HUES64 (cell line): ENCODE measurements at regions not wholly inside any gene's neighbourhood (a gene's known extent, or its start where the extent isn't known, plus 50 kb on each side); places are given as distances from the start of the nearest gene placed in this dataset.

Source experiments
- H3K27ac ChIP-seq: 2 replicates; pipeline ENCODE4 v1.7.0; 2013; ENCODE audit warnings: low read depth, low read length, inconsistent platforms
- H3K27me3 ChIP-seq: 2 replicates; pipeline ENCODE4 v1.6.1; 2013; ENCODE audit warnings: mild to moderate bottlenecking, low read length; ENCODE audit not compliant: insufficient read depth
- H3K36me3 ChIP-seq: 2 replicates; pipeline ENCODE4 v1.6.1; 2013; ENCODE audit warnings: mild to moderate bottlenecking, low read length; ENCODE audit not compliant: insufficient read depth
- H3K4me1 ChIP-seq: 2 replicates; pipeline ENCODE4 v1.6.1; 2013; ENCODE audit warnings: mild to moderate bottlenecking, low read length, moderate library complexity; ENCODE audit not compliant: insufficient read depth
- H3K4me3 ChIP-seq: 2 replicates; pipeline ENCODE4 v1.5.1; 2013; ENCODE audit warnings: mild to moderate bottlenecking, low read length, moderate library complexity
- H3K9ac ChIP-seq: 2 replicates; pipeline ENCODE4 v1.6.1; 2013; ENCODE audit warnings: mild to moderate bottlenecking, low read depth, low read length
- H3K9me3 ChIP-seq: 2 replicates; pipeline ENCODE4 v1.6.1; 2013; ENCODE audit warnings: low read depth, low read length; ENCODE audit not compliant: insufficient read depth
- WGBS: fragments of 150-250, 120-280 bp; methylation state at CpG from one replicate; pipeline ENCODE4 v1.1.7; 2013; ENCODE audit warnings: missing lambda C conversion rate; 5-methylcytosine and 5-hydroxymethylcytosine counted together

DNA sequence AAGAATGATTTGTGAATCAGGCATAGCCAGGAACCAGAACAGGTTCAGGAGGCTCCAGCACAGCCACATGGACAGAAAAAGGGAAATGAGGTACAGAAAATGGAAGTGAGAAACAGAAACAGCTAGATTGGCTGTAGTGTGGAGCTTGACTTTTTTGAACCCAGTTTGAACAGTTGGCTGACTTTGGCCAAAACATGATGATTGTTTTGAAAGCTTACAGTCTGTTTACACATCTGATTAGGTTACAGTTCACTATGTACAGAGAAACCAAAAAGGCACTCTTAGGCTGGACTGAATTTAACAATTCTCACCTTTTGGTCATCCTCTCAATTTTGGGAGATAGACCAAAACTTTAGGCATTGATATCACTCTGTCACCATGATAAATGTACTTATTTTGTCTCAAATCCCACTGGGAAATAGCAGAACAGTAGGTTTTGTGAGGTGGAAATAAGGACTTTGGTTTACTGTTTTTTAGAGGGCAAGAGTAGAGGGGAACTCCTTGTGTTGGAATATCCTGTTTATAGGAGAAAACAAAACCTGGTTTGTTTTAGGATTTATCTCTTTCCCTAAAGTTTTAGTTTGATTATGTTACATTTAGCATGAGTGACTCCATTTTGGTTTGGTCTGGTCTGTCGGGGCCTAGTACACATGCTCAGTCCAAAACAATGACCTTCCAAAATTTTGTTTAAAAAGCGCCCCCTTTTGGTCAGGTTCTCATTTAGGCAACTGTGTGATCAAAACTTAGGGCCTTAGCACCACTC lies 123.1 kb downstream of the OLIG3 start:
- 68% methylated on average over 2 of the region's 2 CpGs for WGBS
- H3K4me3 ChIP-seq = no peak overlapping the region
- no peaks in the 10 kb centered on the region for H3K27me3 ChIP-seq
- H3K9me3 ChIP-seq = no peaks in the 10 kb centered on the region
- no peak overlapping the region for H3K27ac ChIP-seq
- H3K36me3 ChIP-seq = no peaks in the 10 kb centered on the region
- H3K9ac ChIP-seq = no peak overlapping the region
- H3K4me1 ChIP-seq = peaks cover 13% of the 10 kb centered on the region

DNA sequence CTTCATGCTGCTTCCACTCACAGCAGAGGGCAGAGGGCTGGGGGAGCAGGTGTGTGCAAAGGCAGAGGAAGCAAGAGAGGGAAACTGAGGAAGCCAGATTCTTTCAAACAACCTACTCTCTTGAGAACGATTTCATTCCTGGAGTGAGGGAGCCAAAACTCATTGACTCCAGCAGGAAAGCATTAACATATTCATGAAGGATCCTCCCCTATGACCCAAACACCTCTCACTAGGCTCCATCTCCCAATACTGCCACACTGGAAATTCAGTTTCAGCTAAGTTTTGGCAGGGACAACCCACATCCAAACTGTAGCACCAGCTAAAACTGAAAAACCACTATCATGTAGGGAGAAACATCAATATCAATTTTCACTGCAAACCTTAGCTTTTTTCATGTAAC lies 125.1 kb downstream of the OLIG3 start:
- 29% methylated on average over 1 of the region's 1 CpG for WGBS
- no peaks in the 10 kb centered on the region for H3K36me3 ChIP-seq
- H3K27ac ChIP-seq = no peak overlapping the region
- no peak overlapping the region for H3K9ac ChIP-seq
- H3K4me3 ChIP-seq = no peak overlapping the region
- peaks cover 16% of the 10 kb centered on the region for H3K4me1 ChIP-seq
- no peaks in the 10 kb centered on the region for H3K27me3 ChIP-seq
- H3K9me3 ChIP-seq = no peaks in the 10 kb centered on the region

DNA sequence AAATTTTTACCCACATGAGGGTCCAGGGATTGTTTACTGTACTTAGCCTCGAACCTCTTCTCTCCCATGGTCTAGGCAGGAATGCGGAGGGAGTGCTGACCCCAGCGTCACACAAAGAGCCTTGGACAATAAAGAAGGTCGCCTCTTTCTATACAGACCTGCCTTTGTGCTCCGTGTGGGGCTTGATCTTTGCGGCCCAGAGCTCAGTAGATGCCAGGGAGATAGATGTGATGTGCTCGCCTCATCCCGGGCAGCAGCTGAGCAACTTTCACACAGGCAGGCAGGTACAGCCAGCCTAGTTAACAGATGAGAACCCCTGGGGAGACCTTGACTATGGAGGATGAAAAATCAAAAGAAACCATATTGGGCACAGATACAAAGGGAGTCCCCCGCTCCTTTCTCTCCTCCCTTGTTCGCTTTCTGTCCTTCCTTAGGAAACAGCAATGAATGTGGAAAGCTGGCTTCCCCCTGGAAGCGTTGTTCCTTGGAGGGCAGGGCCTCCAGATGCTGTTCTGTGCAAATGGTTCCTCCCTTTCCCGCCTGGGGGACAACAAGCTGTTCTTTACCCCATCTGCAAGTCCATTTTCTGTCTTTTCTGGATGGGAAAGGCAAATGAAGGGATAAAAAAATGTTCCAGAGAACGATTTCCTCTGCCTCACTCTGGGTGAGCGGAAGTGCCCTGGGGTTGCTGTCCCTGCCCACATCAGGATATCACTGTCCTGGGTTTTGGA lies 128.3 kb downstream of the OLIG3 start:
- no peaks in the 10 kb centered on the region for H3K36me3 ChIP-seq
- no peaks in the 10 kb centered on the region for H3K27me3 ChIP-seq
- H3K4me1 ChIP-seq = peaks cover 16% of the 10 kb centered on the region
- WGBS = 74% methylated on average over 14 of the region's 14 CpGs
- no peak overlapping the region for H3K4me3 ChIP-seq
- H3K9ac ChIP-seq = no peak overlapping the region
- H3K27ac ChIP-seq = no peak overlapping the region
- no peaks in the 10 kb centered on the region for H3K9me3 ChIP-seq

DNA sequence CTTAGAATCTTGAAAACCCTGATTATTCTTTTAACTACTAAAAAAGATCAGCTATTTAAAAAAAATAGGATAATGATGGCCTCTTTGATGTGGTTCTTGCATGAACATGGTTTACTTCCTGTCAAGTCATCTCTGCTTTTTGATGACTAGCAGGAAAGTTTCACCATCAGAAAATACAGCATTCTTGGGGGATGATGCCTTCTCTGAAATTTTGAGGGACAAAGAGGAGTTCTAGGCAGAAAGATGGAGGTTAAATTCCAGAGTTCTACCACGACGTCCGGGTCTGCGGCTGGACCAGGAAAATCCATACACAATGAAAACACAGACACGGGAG lies 130.4 kb downstream of the OLIG3 start:
- H3K36me3 ChIP-seq = no peaks in the 10 kb centered on the region
- H3K27me3 ChIP-seq = no peaks in the 10 kb centered on the region
- H3K4me3 ChIP-seq = no peak overlapping the region
- 98% methylated on average over 5 of the region's 5 CpGs for WGBS
- H3K9ac ChIP-seq = no peak overlapping the region
- no peaks in the 10 kb centered on the region for H3K9me3 ChIP-seq
- no peak overlapping the region for H3K27ac ChIP-seq
- peaks cover 7% of the 10 kb centered on the region for H3K4me1 ChIP-seq

DNA sequence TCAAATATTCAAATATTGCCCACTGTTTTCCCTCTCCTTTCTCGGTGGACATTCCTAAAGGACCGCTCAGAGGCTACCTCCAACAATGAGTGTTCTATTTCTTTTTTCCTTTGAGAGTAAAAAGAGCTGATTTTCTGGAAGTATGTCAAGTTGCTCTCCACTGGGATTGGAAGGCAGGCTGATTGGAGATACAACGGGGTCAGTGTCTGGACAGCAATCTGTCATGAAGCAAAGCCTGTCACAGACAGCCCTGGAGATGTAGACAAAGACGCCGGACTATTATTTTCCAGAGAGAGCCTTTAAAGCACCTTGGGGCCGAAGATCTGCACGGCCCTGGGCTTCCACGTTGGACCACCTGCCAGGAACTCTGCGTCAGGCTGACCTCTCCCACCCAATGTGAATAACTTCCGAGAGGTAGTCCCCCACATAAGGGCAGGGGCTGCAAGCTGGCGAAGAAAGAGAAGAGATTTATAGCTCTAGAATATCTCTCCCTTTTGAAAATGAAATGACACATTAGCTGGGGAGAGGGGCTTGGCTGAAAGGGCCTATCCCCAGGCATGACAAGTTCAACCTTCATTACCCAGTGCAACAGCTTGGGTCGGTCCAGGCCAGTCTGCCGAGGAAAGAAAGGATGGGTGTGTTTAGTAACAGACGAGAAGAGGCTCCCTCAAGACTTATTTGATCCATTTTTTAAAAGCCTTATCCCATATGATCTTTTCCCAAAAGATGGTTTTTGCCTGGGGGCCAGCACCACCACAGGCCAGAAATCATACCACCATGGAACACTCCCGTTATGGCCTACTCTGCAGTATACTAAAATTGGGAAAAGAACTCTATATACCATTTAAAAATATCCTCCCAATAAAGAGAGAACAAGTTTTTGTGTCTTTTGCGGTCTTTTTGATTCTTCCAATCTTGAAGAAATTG lies 131.1 kb downstream of the OLIG3 start:
- Histone ChIP-seq H3K4me3 (no peak overlapping the region), H3K27me3 (no peaks in the 10 kb centered on the region), H3K36me3 (no peaks in the 10 kb centered on the region), H3K9ac (no peak overlapping the region), H3K27ac (no peak overlapping the region), H3K4me1 (peaks cover 8% of the 10 kb centered on the region; the same call in 1 of the 2 replicates), H3K9me3 (no peaks in the 10 kb centered on the region)
- 93% methylated on average over 13 of the region's 16 CpGs for WGBS

DNA sequence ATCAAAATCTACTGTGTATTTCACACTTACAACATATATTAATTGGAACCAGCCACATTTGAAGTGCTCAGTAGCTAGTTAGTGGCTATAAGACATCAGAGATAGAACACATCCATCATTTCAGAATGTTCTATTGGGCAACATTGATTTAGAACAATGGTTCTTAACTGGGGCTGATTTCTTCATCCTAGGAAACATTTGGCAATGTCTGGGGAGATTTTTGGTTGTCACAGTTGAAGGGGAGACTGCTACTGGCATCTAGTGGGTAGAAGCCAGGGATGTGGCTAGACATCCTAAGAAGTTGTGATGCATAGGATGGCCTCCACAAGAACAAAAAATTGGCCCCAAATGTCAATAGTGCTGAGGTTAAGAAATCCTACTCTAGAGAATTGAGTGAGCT lies 132.5 kb downstream of the OLIG3 start:
- no peaks in the 10 kb centered on the region for H3K27me3 ChIP-seq
- no peak overlapping the region for H3K9ac ChIP-seq
- H3K36me3 ChIP-seq = no peaks in the 10 kb centered on the region
- no peak overlapping the region for H3K4me3 ChIP-seq
- peaks cover 18% of the 10 kb centered on the region; the same call in 1 of the 2 replicates for H3K4me1 ChIP-seq
- no peaks in the 10 kb centered on the region for H3K9me3 ChIP-seq
- no peak overlapping the region for H3K27ac ChIP-seq

DNA sequence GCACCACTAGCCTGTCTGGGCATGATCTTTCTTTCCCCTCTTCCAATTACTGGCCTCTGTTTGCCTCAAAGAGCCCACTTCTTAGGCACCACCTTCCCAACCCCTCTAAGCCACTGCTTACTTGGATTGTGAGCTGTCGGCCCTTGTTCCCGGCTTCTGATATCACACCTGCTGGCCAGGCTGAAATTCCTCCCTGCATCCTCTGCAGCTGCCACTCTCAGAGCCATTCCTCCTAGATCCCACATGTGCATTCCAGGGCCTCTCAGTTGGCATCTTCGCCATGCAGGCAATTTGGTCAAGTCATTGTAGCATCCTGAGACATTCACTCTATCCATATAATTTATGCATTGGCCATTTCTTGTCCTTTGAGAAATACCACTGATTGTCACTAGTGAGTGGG lies 135.9 kb downstream of the OLIG3 start:
- no peak overlapping the region for H3K9ac ChIP-seq
- 74% methylated on average over 3 of the region's 3 CpGs for WGBS
- no peak overlapping the region for H3K27ac ChIP-seq
- peaks cover 12% of the 10 kb centered on the region; the same call in 1 of the 2 replicates for H3K4me1 ChIP-seq
- no peaks in the 10 kb centered on the region for H3K9me3 ChIP-seq
- no peaks in the 10 kb centered on the region for H3K36me3 ChIP-seq
- H3K27me3 ChIP-seq = no peaks in the 10 kb centered on the region
- no peak overlapping the region for H3K4me3 ChIP-seq

DNA sequence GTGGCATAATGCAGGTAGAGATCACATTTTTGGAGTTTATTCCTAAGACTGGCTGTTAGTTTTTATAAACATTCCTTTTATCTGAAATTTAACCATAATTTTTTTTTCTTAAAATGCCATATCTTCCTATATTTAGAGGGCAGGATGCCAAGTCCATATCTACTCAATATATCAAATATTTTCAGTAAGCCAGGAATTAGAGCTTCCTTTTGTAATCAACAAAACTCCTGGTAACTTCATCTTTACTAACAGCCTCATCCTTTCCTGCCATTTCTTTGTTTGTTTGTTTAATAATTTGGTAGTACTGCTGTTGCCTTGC lies 136.3 kb downstream of the OLIG3 start:
- Histone ChIP-seq H3K27me3 (no peaks in the 10 kb centered on the region), H3K9me3 (no peaks in the 10 kb centered on the region), H3K4me3 (no peak overlapping the region), H3K9ac (no peak overlapping the region), H3K4me1 (peaks cover 12% of the 10 kb centered on the region; the same call in 1 of the 2 replicates), H3K36me3 (no peaks in the 10 kb centered on the region), H3K27ac (no peak overlapping the region)

DNA sequence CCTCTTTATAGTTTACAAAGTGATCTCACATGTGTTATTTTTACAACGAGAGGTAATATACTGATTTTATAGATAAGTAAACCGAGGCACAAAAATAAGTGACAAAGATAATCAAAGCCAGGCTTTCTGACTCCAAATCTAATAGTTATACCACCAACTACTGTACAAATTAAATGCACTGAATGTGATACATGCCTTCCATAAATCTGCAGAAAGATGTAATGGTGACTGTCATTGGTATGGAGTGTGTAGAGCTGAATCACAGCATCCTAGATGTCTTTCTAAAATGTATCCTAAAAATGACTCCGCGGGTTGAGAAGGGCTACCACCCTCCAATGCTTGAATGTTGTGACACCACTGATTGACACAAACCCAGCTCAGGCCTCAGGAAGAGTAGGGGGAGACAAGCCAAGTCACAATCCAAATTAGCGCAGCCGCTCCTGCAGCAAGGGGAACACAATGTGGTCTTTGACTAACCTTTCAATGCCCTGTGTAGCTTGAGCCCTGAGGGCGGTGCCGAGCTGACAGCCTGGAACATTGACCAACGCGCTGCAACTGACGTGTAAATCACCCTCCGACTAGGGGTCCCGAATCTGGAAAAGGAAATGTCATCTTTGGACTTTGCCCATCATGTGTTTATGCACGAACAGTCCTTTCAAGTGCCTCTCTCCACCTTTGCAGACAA lies 136.8 kb downstream of the OLIG3 start:
- Histone ChIP-seq H3K4me3 (no peak overlapping the region), H3K36me3 (no peaks in the 10 kb centered on the region), H3K4me1 (peaks cover 12% of the 10 kb centered on the region; the same call in 1 of the 2 replicates), H3K9ac (no peak overlapping the region), H3K9me3 (no peaks in the 10 kb centered on the region), H3K27me3 (no peaks in the 10 kb centered on the region), H3K27ac (no peak overlapping the region)
- WGBS = 82% methylated on average over 13 of the region's 14 CpGs

DNA sequence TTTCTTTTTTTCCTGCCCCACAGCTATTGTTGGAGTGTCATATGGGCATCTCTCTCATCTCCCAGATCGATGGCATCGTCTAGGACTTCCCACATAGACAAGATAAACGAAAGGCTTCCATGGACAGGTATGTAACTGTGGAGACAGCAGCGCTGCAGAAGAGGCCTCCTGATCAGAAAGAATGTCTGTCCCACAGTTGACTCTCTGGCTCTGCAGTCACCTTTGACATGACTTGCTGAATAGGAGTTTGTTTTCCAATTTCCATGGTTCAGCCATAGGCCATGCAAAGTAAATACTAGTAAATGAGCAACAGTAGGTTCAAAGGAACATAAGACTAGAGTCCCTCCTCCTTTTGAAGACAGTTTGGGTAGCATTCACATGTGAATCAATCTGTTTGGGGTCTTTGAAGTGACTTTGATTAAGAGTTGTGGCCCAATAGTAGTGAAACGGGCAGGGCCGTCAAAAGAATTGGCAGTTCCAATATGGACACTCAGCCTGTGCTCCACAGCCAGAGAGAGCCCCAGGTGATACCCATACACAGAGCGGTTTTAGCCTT lies 134.7 kb upstream of the IFNGR1 start:
- no peak overlapping the region for H3K27ac ChIP-seq

More for the DNA sequence above, 134.7 kb upstream of the IFNGR1 start:
- Histone ChIP-seq H3K4me1 (peaks cover 12% of the 10 kb centered on the region; the same call in 1 of the 2 replicates), H3K4me3 (no peak overlapping the region), H3K36me3 (no peaks in the 10 kb centered on the region), H3K9me3 (no peaks in the 10 kb centered on the region), H3K27me3 (no peaks in the 10 kb centered on the region), H3K9ac (no peak overlapping the region)
- WGBS = 87% methylated on average over 7 of the region's 7 CpGs
